ENCODE measurements at regions not wholly inside any gene's neighbourhood (a gene's known extent, or its start where the extent isn't known, plus 50 kb on each side); places are given as distances from the start of the nearest gene placed in this dataset.

- DNase-seq (ENCODE audit: low read depth in 1 of 2, low spot score in 1 of 2), result no peak
- no peak for TF ChIP-seq CTCF (IDR thresholded peaks at IDR 0.05; ENCODE audit: low read depth, low read length)
- H3K27me3 ChIP-seq, result peaks cover 13% of the 10 kb centered on the region
- no peak overlapping the region for H3K4me3 ChIP-seq
- H3K4me1 ChIP-seq (ENCODE audit: low read depth), result no peaks in the 10 kb centered on the region
- no peaks in the 10 kb centered on the region for H3K36me3 ChIP-seq
- no peak overlapping the region for H3K27ac ChIP-seq
- no peaks in the 10 kb centered on the region for H3K9me3 ChIP-seq (ENCODE audit: low read depth)
These were observed 54.8 kb upstream of the MPHOSPH6 start for GRCh38 chr16:82224821-82225220.

- no peak for TF ChIP-seq CTCF (IDR thresholded peaks at IDR 0.05; ENCODE audit: low read depth, low read length)
- Histone ChIP-seq H3K4me3 (no peak overlapping the region), H3K4me1 (ENCODE audit: low read depth) (no peaks in the 10 kb centered on the region), H3K27me3 (no peaks in the 10 kb centered on the region), H3K9me3 (ENCODE audit: low read depth) (no peaks in the 10 kb centered on the region), H3K27ac (no peak overlapping the region), H3K36me3 (no peaks in the 10 kb centered on the region)
- no peak for DNase-seq (ENCODE audit: low read depth in 1 of 2, low spot score in 1 of 2)
These were observed 50.5 kb upstream of the MPHOSPH6 start for GRCh38 chr16:82220541-82220940.
